Small intestine (tissue), 7 donors: ENCODE measurements at regions not wholly inside any gene's neighbourhood (a gene's known extent, or its start where the extent isn't known, plus 50 kb on each side); places are given as distances from the start of the nearest gene placed in this dataset.
"Not testable (repeated sequence)": the region's sequence is repeated elsewhere in the genome, so short reads cannot be mapped to it uniquely, and the experiment has no call there.

ENCODE experiments used
- DNase-seq, 2 donors: peaks; one replicate each; pipeline versions ENCODE4 v3.0.0 to v3.0.0-alpha.2; 2013
- FAIRE-seq: peaks from 2 replicates; lab custom pipeline; 2012; peaks lifted over from hg19 to GRCh38; lab: Jason Lieb, UNC
- H3K27ac ChIP-seq, 3 donors: one replicate each; pipeline ENCODE4 v1.5.1; 2013; ENCODE audit warnings: low read length in 2 of 3, mild to moderate bottlenecking in 2 of 3, control low read depth in 1 of 3, inconsistent platforms in 1 of 3, low read depth in 1 of 3, moderate library complexity in 1 of 3
- H3K27me3 ChIP-seq, 3 donors: one replicate each; pipeline ENCODE4 v1.6.1; 2013; ENCODE audit warnings: low read length in 3 of 3, inconsistent platforms in 1 of 3; ENCODE audit not compliant: control insufficient read depth in 3 of 3, insufficient read depth in 3 of 3
- H3K36me3 ChIP-seq, 3 donors: one replicate each; pipeline ENCODE4 v1.6.1; 2013; ENCODE audit warnings: low read length in 3 of 3, inconsistent platforms in 1 of 3, low read depth in 1 of 3, mild to moderate bottlenecking in 1 of 3, moderate library complexity in 1 of 3; ENCODE audit not compliant: control insufficient read depth in 3 of 3, insufficient read depth in 2 of 3
- H3K4me1 ChIP-seq, 3 donors: one replicate each; pipeline ENCODE4 v1.6.1; 2013; ENCODE audit warnings: low read length in 2 of 3, inconsistent platforms in 1 of 3, low read depth in 1 of 3, mild to moderate bottlenecking in 1 of 3, moderate library complexity in 1 of 3; ENCODE audit not compliant: control insufficient read depth in 3 of 3, insufficient read depth in 2 of 3
- H3K4me3 ChIP-seq, 3 donors: one replicate each; pipeline ENCODE4 v1.5.1; 2013; ENCODE audit warnings: low read length in 3 of 3, control low read depth in 1 of 3, inconsistent platforms in 1 of 3, low read depth in 1 of 3, mild to moderate bottlenecking in 1 of 3, moderate library complexity in 1 of 3
- H3K9me3 ChIP-seq, 2 donors: one replicate each; pipeline ENCODE4 v1.6.1; 2013; ENCODE audit warnings: low read depth in 1 of 2, low read length in 1 of 2; ENCODE audit not compliant: control insufficient read depth in 2 of 2, insufficient read depth in 1 of 2
- WGBS, 3 donors: extraction: QIAGEN DNeasy Blood & Tissue Kit; methylation state at CpG; one replicate each; pipeline ENCODE4 v1.1.7; 2013; 5-methylcytosine and 5-hydroxymethylcytosine counted together
- donor health status: healthy with polysubstance abuse.
- donor health status: control.
- donor health status: control.
- donor health status: Bipolar disorder and iron deficiency.
- donor health status: healthy.

DNA sequence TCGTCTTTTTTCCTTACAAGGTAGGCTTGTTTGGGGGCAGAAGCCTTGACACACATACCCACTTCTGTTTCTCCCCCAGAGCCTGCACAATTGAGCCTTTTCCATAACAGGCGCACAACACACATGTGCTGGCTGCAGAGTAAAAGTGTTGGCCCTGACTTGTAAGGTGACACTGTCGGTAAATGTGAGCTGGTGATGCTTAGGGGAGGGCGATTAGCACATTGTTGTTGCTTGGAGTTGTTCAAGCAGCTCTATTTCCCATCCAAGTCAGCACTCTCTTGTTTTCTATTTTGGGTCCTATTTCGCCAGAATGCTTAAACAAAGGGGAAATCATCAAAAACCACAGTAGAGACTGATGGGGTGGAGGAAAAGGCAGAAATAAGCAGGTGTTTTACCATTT, 51.9 kb upstream of the PTPRJ start:
- Histone ChIP-seq H3K27me3 (no peaks in the 10 kb centered on the region), H3K27ac (no peak overlapping the region), H3K4me3 (no peak overlapping the region), H3K36me3 (no peaks in the 10 kb centered on the region), H3K4me1 (peaks cover 0 to 4% (median 0%) of the 10 kb centered on the region in 3 donors), H3K9me3 (no peaks in the 10 kb centered on the region)
- WGBS, 3 donors, result 65 to 83% (median 77%) methylated on average over 5 of the region's 5 CpGs
- FAIRE-seq (no peak), DNase-seq (no peak)

DNA sequence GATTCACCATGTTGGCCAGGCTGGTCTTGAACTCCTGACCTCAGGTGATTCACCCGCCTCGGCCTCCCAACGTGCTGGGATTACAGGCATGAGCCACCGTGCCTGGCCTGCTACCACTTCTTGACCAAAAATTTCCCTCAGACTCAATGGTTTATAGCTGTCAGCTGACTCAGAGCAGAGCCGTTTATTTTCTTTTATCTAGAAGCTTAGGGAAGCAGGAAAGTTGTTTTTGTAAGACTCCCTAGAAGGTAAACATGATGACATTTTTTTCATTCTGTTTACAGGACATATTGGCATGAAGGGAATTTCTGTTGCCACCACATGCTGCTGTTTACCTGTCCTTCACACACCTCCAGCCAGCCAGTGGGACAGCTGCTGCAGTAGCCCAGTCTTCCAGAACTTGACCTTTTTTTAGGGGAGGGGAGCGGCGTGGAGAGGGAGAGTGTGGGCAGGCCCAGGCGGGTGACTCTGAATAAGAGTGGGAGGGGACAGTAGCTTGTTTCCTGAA, 56.1 kb upstream of the PTPRJ start:
- Histone ChIP-seq H3K4me1 (peaks cover 0 to 4% (median 0%) of the 10 kb centered on the region in 3 donors), H3K27me3 (no peaks in the 10 kb centered on the region), H3K36me3 (no peaks in the 10 kb centered on the region), H3K4me3 (no peak overlapping the region), H3K27ac (no peak overlapping the region), H3K9me3 (no peaks in the 10 kb centered on the region)
- 41 to 56% (median 43%) methylated on average over 8 of the region's 8 CpGs for WGBS, 3 donors
- FAIRE-seq, result no peak
- no peak for DNase-seq

DNA sequence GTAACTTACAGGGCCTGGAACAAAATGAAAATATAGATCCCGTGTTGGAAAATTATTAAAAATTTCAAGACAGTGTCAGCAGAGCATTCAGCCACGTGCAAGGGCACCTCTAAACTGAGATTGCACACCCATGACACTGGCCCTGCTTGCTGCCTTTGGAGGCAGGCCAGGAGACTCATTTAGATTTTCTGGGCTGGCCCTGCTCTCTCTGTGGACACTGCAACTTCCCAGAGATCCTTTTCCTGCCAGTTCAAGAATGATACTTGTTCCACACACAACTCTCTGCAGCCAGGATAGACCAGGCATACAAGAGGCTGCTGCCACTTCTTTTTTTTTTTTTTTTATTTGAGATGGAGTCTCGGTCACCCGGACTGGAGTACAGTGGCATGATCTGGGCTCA, 56.7 kb upstream of the PTPRJ start:
- FAIRE-seq, result no peak
- H3K4me1 ChIP-seq, result peaks cover 0 to 4% (median 0%) of the 10 kb centered on the region in 3 donors
- H3K27ac ChIP-seq, result no peak overlapping the region
- H3K9me3 ChIP-seq, result no peaks in the 10 kb centered on the region
- DNase-seq, result no peak
- no peak overlapping the region for H3K4me3 ChIP-seq
- H3K27me3 ChIP-seq, result no peaks in the 10 kb centered on the region
- WGBS, 3 donors, result 38 to 60% (median 46%) methylated on average over 4 of the region's 4 CpGs
- H3K36me3 ChIP-seq, result no peaks in the 10 kb centered on the region

DNA sequence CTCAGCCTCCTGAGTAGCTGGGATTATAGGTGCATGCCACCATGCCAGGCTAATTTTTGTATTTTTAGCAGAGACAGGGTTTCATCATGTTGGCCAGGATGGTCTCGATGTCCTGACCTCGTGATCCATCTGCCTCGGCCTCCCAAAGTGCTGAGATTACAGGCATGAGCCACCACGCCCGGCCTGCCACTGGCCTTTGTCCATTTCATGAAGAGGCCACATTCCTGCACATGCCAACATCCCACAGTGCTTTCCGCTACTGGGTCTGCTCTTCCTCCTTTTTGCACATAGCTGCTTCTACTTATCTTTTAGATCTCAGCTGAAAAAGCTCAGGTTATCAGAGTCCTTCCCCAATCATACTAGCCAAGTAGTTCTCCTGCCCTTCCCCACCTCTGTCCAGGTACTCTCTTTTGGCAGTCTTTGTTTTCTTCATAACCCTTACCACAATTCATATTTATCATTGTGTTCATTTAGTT, 59.2 kb upstream of the PTPRJ start:
- not testable (repeated sequence) for H3K9me3 ChIP-seq, H3K36me3 ChIP-seq, FAIRE-seq, H3K27ac ChIP-seq, DNase-seq, H3K27me3 ChIP-seq, H3K4me3 ChIP-seq
- 86 to 93% (median 86%) methylated on average over 6 of the region's 6 CpGs for WGBS, 3 donors
- peaks cover under 1 to 14% (median 4%) of the 10 kb centered on the region in 3 donors for H3K4me1 ChIP-seq

DNA sequence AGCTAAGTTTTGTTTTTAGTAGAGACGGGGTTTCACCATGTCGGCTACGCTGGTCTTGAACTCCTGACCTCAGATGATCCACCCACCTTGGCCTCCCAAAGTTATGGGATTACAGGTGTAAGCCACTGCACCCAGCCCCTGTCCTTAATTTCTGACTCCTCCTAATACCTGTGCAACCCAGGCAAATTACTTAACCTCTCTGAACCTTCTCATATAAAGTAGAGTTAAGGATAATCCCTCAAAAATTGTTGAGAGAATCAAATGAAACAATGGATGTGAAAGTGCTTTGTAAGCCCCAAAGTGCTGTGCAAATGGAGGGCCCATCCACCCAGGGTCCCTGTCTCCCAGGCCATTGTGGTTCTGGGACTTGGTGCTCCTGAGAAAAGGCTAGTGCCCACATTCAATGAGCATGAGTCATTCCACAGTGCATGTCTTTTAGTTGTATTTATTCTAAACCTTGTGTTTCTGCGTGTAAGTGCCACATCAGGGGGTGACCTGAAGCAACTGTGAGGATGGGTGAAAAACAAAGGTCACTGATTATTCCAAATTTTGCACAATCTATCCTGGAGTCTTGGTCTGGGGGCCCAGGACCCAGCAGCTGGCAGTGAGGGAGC, 61.4 kb upstream of the PTPRJ start:
- no peak for FAIRE-seq
- Histone ChIP-seq H3K27me3 (no peaks in the 10 kb centered on the region), H3K27ac (no peak overlapping the region), H3K36me3 (no peaks in the 10 kb centered on the region), H3K4me3 (no peak overlapping the region), H3K9me3 (no peaks in the 10 kb centered on the region), H3K4me1 (peaks cover 2 to 21% (median 4%) of the 10 kb centered on the region in 3 donors)
- WGBS, 3 donors, result 80 to 93% (median 81%) methylated on average over 4 of the region's 4 CpGs
- DNase-seq, result no peak

DNA sequence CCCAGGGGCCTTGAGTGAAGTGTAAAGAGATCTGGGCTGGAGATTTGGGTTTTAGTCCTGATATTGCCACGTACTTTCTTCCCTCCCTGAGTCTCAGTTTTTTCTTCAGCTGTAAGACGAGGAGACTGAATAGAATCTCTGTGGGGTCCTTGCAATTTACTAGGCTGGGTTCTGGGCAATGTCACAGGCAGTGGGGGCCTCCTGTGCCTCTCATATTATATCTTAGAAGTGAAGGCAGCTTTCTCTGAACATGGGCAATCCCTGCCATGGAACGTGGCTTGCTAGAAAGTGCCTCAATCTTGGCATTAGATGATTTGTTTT, 62.0 kb upstream of the PTPRJ start:
- H3K36me3 ChIP-seq, result no peaks in the 10 kb centered on the region
- peaks cover 2 to 21% (median 4%) of the 10 kb centered on the region in 3 donors for H3K4me1 ChIP-seq
- WGBS, 3 donors, result 45 to 51% (median 46%) methylated on average over 3 of the region's 3 CpGs
- DNase-seq (no peak), FAIRE-seq (no peak)
- H3K9me3 ChIP-seq, result no peaks in the 10 kb centered on the region
- H3K27me3 ChIP-seq, result no peaks in the 10 kb centered on the region
- peak overlapping the region in 2 of 3 donors; percentile 46 to 86 for H3K27ac ChIP-seq
- no peak overlapping the region for H3K4me3 ChIP-seq

DNA sequence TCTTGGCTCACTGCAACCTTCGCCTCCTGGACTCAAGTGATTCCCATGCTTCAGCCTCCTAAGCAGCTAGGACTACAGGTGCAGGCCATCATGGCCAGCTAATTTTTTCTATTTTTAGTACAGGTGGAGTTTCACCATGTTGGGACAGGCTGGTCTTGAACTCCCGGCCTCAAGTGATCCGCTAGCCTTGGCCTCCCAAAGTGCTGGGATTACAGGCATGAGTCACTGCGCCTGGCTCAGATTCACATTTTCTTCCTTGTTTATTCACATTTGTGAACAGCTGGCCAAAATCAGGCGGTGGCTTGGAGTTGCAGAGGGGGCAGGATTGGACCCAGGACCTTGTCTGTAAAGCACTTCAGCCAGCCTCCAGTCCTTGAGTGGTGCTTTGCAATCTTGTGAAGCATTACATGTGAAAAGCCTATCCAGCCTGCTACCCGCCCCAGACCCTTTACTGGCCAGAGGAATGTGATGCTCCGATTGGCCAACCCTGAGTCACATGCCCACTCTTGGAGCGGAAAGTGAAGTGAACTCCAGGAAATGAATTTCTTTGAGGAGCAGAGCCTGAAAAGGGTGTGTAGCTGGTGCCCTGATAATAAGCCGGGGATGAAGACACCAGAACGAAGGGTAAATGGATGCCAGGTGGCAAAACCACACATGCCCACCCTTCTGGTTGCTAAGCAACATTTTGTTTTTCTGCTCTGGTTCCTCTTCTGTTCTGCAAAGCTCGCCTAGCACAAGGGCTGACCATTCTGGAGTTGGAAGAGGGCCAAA, 62.6 kb upstream of the PTPRJ start:
- H3K27me3 ChIP-seq, result no peaks in the 10 kb centered on the region
- H3K4me3 ChIP-seq, result no peak overlapping the region
- H3K9me3 ChIP-seq, result no peaks in the 10 kb centered on the region
- no peaks in the 10 kb centered on the region for H3K36me3 ChIP-seq
- H3K4me1 ChIP-seq, result peaks cover 2 to 21% (median 4%) of the 10 kb centered on the region in 3 donors
- peak; percentile 35 to 60 for DNase-seq
- WGBS, 3 donors, result 48 to 64% (median 61%) methylated on average over 11 of the region's 11 CpGs
- H3K27ac ChIP-seq, result peak overlapping the region in 2 of 3 donors; percentile 46 to 86
- no peak for FAIRE-seq

DNA sequence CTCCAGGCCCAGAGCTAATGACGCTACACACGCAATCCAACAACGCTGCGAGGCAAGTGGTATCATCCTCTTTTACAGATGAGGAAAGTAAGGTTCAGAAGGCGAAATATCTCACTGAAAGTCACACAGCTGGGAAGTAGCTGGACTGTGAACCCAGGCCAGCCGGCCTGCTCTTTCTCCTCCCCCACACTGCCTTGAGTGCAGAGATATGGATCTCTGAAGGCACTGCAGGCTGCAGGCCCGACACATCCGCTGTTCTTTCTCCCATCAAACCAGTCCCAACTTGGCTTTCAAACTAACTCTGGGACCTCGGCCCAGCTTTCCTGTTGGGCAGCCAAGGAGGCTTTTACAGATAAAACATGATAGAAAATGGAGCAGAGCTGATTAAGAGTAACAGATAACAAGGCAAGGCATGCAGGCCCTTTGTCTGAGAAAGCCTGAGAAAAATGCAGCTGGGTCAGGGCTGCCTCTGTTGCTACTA, 64.0 kb upstream of the PTPRJ start:
- H3K9me3 ChIP-seq, result no peaks in the 10 kb centered on the region
- no peaks in the 10 kb centered on the region for H3K36me3 ChIP-seq
- peaks cover 2 to 21% (median 4%) of the 10 kb centered on the region in 3 donors for H3K4me1 ChIP-seq
- DNase-seq (peak; percentile 51 to 68), FAIRE-seq (no peak)
- peak overlapping the region in 2 of 3 donors; percentile 10 to 32 for H3K27ac ChIP-seq
- H3K27me3 ChIP-seq, result no peaks in the 10 kb centered on the region
- H3K4me3 ChIP-seq, result no peak overlapping the region
- 52 to 58% (median 52%) methylated on average over 9 of the region's 9 CpGs for WGBS, 3 donors
